PC-3 (cell line): ENCODE measurements at regions not wholly inside any gene's neighbourhood (a gene's known extent, or its start where the extent isn't known, plus 50 kb on each side); places are given as distances from the start of the nearest gene placed in this dataset.

Source experiments
- EZH2 ChIP-seq: fragments of 300-600 bp; sonication (generic); IDR thresholded peaks from one replicate; pipeline ENCODE4 v1.6.1; 2017; ENCODE audit warnings: antibody characterized with exemption, mild to moderate bottlenecking, low read length; ENCODE audit not compliant: unreplicated experiment
- TF ChIP-seq, protein P1 (sequence below): fragments of 300-600 bp; sonication (generic); conservative IDR thresholded peaks from 2 replicates; pipeline ENCODE4 v1.5.1; 2017; ENCODE audit warnings: antibody characterized with exemption, low read depth, mild to moderate bottlenecking, low read length

- TF ChIP-seq, protein P1, sequence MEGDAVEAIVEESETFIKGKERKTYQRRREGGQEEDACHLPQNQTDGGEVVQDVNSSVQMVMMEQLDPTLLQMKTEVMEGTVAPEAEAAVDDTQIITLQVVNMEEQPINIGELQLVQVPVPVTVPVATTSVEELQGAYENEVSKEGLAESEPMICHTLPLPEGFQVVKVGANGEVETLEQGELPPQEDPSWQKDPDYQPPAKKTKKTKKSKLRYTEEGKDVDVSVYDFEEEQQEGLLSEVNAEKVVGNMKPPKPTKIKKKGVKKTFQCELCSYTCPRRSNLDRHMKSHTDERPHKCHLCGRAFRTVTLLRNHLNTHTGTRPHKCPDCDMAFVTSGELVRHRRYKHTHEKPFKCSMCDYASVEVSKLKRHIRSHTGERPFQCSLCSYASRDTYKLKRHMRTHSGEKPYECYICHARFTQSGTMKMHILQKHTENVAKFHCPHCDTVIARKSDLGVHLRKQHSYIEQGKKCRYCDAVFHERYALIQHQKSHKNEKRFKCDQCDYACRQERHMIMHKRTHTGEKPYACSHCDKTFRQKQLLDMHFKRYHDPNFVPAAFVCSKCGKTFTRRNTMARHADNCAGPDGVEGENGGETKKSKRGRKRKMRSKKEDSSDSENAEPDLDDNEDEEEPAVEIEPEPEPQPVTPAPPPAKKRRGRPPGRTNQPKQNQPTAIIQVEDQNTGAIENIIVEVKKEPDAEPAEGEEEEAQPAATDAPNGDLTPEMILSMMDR, result no peak
- TF ChIP-seq EZH2, result no peak
Observed at GRCh38 chr13:43953370-43953769, 73.7 kb downstream of the LACC1 start.
